ENCODE measurements at regions not wholly inside any gene's neighbourhood (a gene's known extent, or its start where the extent isn't known, plus 50 kb on each side); places are given as distances from the start of the nearest gene placed in this dataset.

GRCh38 chr7:106723398-106723797 is 62.4 kb upstream of the CCDC71L start:
- DNase-seq (ENCODE audit: low read depth, low spot score) (no peak), ATAC-seq (no peak)
- H3K4me3 ChIP-seq (replicated peaks in 1 of 2; ENCODE audit: low read depth in 1 of 2, low read length in 2 of 2) = no peak overlapping the region
- no peaks in the 10 kb centered on the region for H3K9me3 ChIP-seq (ENCODE audit: control insufficient read depth in 1 of 2, insufficient read depth in 1 of 2, low read depth in 1 of 2, low read length in 2 of 2)
- no peak overlapping the region for H3K4me2 ChIP-seq (ENCODE audit: low read length)
- ChIA-PET RAD21 (ENCODE audit: low non-redundant PET in 1 of 2, low total read pairs in 2 of 2, uncharacterized antibody in 2 of 2, unreplicated experiment in 2 of 2) (no interaction called here), POLR2A (no interaction called here), CTCF (interaction anchor here (0.8 kb wide), 1 partner anchor 13 kb away, joined by 3 read pairs; no protein-coding TSS in a partner anchor)
- peaks cover 6 to 19% of the 10 kb centered on the region in 2 experiments for H3K4me1 ChIP-seq (ENCODE audit: control insufficient read depth in 1 of 2, insufficient read depth in 2 of 2, low read length in 2 of 2)
- no peaks in the 10 kb centered on the region for H3K27me3 ChIP-seq (ENCODE audit: insufficient read depth, low read length)
- H3K9me2 ChIP-seq (ENCODE audit: insufficient read depth) = no peaks in the 10 kb centered on the region
- H3K9ac ChIP-seq (ENCODE audit: low read length) = no peak overlapping the region
- no peak overlapping the region for H2AFZ ChIP-seq (ENCODE audit: low read depth, low read length, poor library complexity, severe bottlenecking)
- no peak overlapping the region for H3K27ac ChIP-seq (ENCODE audit: low read depth, low read length)
- no peaks in the 10 kb centered on the region for H3K36me3 ChIP-seq (ENCODE audit: control insufficient read depth in 1 of 2, insufficient read depth in 2 of 2, low read length in 2 of 2)
- no peaks in the 10 kb centered on the region for H3K79me2 ChIP-seq (ENCODE audit: insufficient read depth, low read length)
- no peak for TF ChIP-seq MAX (IDR thresholded peaks at IDR 0.05)
- no peak for TF ChIP-seq CTCF (IDR thresholded peaks at IDR 0.05 in 2 of 3, conservative IDR thresholded peaks at IDR 0.05 in 1 of 3; ENCODE audit: borderline replicate concordance in 1 of 3, insufficient read depth in 1 of 3, low read depth in 2 of 3, low read length in 2 of 3)
- no peak for TF ChIP-seq ELF1 (IDR thresholded peaks at IDR 0.05; ENCODE audit: borderline replicate concordance, low read depth)
- no peak for TF ChIP-seq POLR2A (IDR thresholded peaks at IDR 0.05; ENCODE audit: borderline replicate concordance, extremely low read depth, insufficient read depth, insufficient read length)
- no peak for TF ChIP-seq SIN3A (IDR thresholded peaks at IDR 0.05; ENCODE audit: low read depth)
- TF ChIP-seq YY1 (IDR thresholded peaks at IDR 0.05; ENCODE audit: extremely low read depth, insufficient replicate concordance, low read depth, low read length) = no peak
- no peak for TF ChIP-seq ZFX (IDR thresholded peaks at IDR 0.05)
- no peak for TF ChIP-seq REST (IDR thresholded peaks at IDR 0.05; ENCODE audit: low read depth)
- intact Hi-C loops (cut with micrococcal nuclease) = no loop called here
- H4K20me1 ChIP-seq (ENCODE audit: insufficient read depth) = no peaks in the 10 kb centered on the region
- no TSS peak for BruUV-seq (replicated peaks)
